Liver (tissue), 3 donors: ENCODE measurements at regions not wholly inside any gene's neighbourhood (a gene's known extent, or its start where the extent isn't known, plus 50 kb on each side); places are given as distances from the start of the nearest gene placed in this dataset.

Experiments
- FOXA1 ChIP-seq: IDR thresholded peaks from 2 replicates; pipeline ENCODE4 v1.6.1; 2016; ENCODE audit warnings: antibody characterized with exemption
- GABPA ChIP-seq, 2 donors: IDR thresholded peaks in 1 of 2; conservative IDR thresholded peaks in 1 of 2; 2 replicates each; pipeline ENCODE4 v1.6.1; 2016; ENCODE audit warnings: antibody characterized with exemption in 2 of 2, mild to moderate bottlenecking in 1 of 2, moderate library complexity in 1 of 2
- JUND ChIP-seq, 2 donors: IDR thresholded peaks; 2 replicates each; pipeline ENCODE4 v1.6.1; 2016; ENCODE audit warnings: antibody characterized with exemption in 2 of 2
- RAD21 ChIP-seq, 2 donors: IDR thresholded peaks; 2 replicates each; pipeline ENCODE4 v1.6.1; 2016; ENCODE audit warnings: antibody characterized with exemption in 2 of 2, mild to moderate bottlenecking in 2 of 2
- SP1 ChIP-seq: IDR thresholded peaks from 2 replicates; pipeline ENCODE4 v1.6.1; 2018; ENCODE audit warnings: antibody characterized with exemption, mild to moderate bottlenecking
- TAF1 ChIP-seq: conservative IDR thresholded peaks from 2 replicates; pipeline ENCODE4 v1.6.1; 2016; ENCODE audit warnings: antibody characterized with exemption, mild to moderate bottlenecking
- YY1 ChIP-seq: IDR thresholded peaks from 2 replicates; pipeline ENCODE4 v1.6.1; 2016; ENCODE audit warnings: antibody characterized with exemption, mild to moderate bottlenecking
- TF ChIP-seq, protein P1 (sequence below): fragments of 150-350 bp; IDR thresholded peaks from 2 replicates; pipeline ENCODE4 v1.5.1; 2017; ENCODE audit warnings: improper control_type of control experiment, low read depth, low read length; ENCODE audit not compliant: missing input control
- TF ChIP-seq, protein P2 (sequence below): IDR thresholded peaks from 2 replicates; pipeline ENCODE4 v1.6.1; 2016; ENCODE audit warnings: antibody characterized with exemption
- TF ChIP-seq, protein P3 (sequence below): IDR thresholded peaks from 2 replicates; pipeline ENCODE4 v1.6.1; 2016; ENCODE audit warnings: antibody characterized with exemption, mild to moderate bottlenecking
- TF ChIP-seq, protein P4 (sequence below): IDR thresholded peaks from 2 replicates; pipeline ENCODE4 v1.6.1; 2016; ENCODE audit warnings: antibody characterized with exemption
- donor health status: healthy.
- donor health status: healthy.

DNA sequence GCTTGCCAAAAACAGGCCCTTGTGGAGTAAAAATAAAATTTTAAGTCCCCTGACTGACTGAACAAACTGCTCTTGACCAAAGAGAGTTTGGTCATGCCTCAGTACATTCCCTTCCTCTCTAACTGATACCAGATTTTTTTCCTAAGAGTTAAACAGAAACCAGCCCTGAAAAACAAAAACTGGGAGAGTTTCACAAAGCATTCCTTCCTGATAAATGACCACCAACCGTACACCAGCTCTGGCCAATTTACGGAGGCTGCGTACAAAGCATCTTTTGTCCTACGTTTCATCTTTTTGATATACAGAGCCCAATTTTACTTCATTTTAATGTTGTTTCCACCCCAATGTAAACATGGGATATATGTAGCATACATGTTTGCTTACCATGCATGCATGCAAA is 477.4 kb upstream of the HTR1E start:
- TF ChIP-seq JUND (IDR thresholded peaks at IDR 0.05) (no peak), RAD21 (IDR thresholded peaks at IDR 0.05) (no peak), SP1 (no peak), TAF1 (no peak), FOXA1 (no peak), GABPA (IDR thresholded peaks at IDR 0.05 in 1 of 2, conservative IDR thresholded peaks at IDR 0.05 in 1 of 2) (no peak), YY1 (no peak)
- TF ChIP-seq, protein P1, sequence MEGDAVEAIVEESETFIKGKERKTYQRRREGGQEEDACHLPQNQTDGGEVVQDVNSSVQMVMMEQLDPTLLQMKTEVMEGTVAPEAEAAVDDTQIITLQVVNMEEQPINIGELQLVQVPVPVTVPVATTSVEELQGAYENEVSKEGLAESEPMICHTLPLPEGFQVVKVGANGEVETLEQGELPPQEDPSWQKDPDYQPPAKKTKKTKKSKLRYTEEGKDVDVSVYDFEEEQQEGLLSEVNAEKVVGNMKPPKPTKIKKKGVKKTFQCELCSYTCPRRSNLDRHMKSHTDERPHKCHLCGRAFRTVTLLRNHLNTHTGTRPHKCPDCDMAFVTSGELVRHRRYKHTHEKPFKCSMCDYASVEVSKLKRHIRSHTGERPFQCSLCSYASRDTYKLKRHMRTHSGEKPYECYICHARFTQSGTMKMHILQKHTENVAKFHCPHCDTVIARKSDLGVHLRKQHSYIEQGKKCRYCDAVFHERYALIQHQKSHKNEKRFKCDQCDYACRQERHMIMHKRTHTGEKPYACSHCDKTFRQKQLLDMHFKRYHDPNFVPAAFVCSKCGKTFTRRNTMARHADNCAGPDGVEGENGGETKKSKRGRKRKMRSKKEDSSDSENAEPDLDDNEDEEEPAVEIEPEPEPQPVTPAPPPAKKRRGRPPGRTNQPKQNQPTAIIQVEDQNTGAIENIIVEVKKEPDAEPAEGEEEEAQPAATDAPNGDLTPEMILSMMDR = no peak
- TF ChIP-seq, protein P2, sequence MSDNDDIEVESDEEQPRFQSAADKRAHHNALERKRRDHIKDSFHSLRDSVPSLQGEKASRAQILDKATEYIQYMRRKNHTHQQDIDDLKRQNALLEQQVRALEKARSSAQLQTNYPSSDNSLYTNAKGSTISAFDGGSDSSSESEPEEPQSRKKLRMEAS = no peak
- TF ChIP-seq, protein P3, sequence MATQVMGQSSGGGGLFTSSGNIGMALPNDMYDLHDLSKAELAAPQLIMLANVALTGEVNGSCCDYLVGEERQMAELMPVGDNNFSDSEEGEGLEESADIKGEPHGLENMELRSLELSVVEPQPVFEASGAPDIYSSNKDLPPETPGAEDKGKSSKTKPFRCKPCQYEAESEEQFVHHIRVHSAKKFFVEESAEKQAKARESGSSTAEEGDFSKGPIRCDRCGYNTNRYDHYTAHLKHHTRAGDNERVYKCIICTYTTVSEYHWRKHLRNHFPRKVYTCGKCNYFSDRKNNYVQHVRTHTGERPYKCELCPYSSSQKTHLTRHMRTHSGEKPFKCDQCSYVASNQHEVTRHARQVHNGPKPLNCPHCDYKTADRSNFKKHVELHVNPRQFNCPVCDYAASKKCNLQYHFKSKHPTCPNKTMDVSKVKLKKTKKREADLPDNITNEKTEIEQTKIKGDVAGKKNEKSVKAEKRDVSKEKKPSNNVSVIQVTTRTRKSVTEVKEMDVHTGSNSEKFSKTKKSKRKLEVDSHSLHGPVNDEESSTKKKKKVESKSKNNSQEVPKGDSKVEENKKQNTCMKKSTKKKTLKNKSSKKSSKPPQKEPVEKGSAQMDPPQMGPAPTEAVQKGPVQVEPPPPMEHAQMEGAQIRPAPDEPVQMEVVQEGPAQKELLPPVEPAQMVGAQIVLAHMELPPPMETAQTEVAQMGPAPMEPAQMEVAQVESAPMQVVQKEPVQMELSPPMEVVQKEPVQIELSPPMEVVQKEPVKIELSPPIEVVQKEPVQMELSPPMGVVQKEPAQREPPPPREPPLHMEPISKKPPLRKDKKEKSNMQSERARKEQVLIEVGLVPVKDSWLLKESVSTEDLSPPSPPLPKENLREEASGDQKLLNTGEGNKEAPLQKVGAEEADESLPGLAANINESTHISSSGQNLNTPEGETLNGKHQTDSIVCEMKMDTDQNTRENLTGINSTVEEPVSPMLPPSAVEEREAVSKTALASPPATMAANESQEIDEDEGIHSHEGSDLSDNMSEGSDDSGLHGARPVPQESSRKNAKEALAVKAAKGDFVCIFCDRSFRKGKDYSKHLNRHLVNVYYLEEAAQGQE = no peak
- TF ChIP-seq, protein P4, sequence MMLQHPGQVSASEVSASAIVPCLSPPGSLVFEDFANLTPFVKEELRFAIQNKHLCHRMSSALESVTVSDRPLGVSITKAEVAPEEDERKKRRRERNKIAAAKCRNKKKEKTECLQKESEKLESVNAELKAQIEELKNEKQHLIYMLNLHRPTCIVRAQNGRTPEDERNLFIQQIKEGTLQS = no peak
